ENCODE measurements at regions not wholly inside any gene's neighbourhood (a gene's known extent, or its start where the extent isn't known, plus 50 kb on each side); places are given as distances from the start of the nearest gene placed in this dataset.
"Not testable (repeated sequence)": the region's sequence is repeated elsewhere in the genome, so short reads cannot be mapped to it uniquely, and the experiment has no call there.

GRCh38 chr14:71554959-71555612 lies 377.1 kb upstream of the RGS6 start:
- no peak overlapping the region for H3K4me3 ChIP-seq
- no peaks in the 10 kb centered on the region for H3K4me1 ChIP-seq (replicated peaks in 1 of 2)
- WGBS, 10 experiments, result 75 to 100% (median 95%) methylated on average over 1 to 2 of the region's 2 CpGs
- in situ Hi-C loops (cut with MboI; ENCODE audit: low pct_unique_long_range_greater_than_20kb in 2 of 9, low sequenced_read_pairs in 9 of 9, unreplicated experiment in 9 of 9), result no loop called here
- no peak for ATAC-seq (replicated peaks in 6 of 8)
- no peak overlapping the region for H3K27ac ChIP-seq

- no peak overlapping the region for H3K4me3 ChIP-seq
- peak in 1 of 8 experiments; percentile 24 for ATAC-seq (replicated peaks in 6 of 8)
- H3K27ac ChIP-seq, result no peak overlapping the region
- in situ Hi-C loops (cut with MboI; ENCODE audit: low pct_unique_long_range_greater_than_20kb in 2 of 9, low sequenced_read_pairs in 9 of 9, unreplicated experiment in 9 of 9), result no loop called here
- no peaks in the 10 kb centered on the region for H3K4me1 ChIP-seq (replicated peaks in 1 of 2)
- WGBS, 10 experiments, result 17 to 100% (median 62%) methylated on average over 1 to 5 of the region's 5 CpGs
Measured at GRCh38 chr14:71555654-71556559, 376.3 kb upstream of the RGS6 start.

DNA sequence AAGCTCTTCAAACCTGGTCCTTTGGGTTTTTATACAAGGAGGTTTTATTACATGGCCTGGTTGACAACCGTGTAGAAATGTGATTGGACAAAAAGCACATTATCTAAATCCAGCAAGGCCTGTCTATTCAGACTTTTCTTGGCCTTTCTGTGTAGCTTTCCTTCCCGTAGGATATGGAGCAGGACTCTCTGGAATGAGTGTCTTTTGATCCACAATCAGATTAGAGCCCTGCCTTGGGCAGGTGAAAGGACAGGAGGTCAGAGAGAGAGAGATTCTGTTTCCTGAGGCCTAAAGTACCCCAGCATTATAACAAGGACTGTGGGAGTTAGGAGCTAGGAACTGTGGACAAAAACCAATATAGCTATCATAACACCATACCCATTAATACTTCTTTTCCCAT lies 375.5 kb upstream of the RGS6 start:
- no peak for ATAC-seq (replicated peaks in 6 of 8)
- no peaks in the 10 kb centered on the region for H3K4me1 ChIP-seq (replicated peaks in 1 of 2)
- H3K4me3 ChIP-seq, result no peak overlapping the region
- 80 to 100% (median 90%) methylated on average over 1 to 2 of the region's 2 CpGs; no CpG with 5 or more reads in 2 of the 10 experiments for WGBS, 10 experiments
- no peak overlapping the region for H3K27ac ChIP-seq
- in situ Hi-C loops (cut with MboI; ENCODE audit: low pct_unique_long_range_greater_than_20kb in 2 of 9, low sequenced_read_pairs in 9 of 9, unreplicated experiment in 9 of 9), result no loop called here

DNA sequence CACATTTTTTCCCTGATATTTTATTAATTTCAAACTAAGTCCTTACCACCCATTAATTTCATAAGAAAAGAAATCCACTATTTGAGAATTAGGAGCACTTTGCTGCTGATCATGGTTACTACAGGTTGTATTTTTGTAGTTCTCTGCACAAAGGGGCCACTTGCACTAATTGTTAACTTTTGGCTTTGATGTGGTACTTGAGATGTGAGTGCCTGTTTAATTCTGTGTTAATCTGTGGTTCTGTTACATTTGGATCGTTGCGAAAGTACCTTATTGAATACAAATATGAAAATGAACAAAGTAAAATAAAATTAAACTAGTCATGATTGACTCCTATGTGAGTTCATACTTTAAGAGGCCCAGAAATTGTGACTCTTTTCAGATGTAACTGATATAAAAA lies 374.9 kb upstream of the RGS6 start:
- in situ Hi-C loops (cut with MboI; ENCODE audit: low pct_unique_long_range_greater_than_20kb in 2 of 9, low sequenced_read_pairs in 9 of 9, unreplicated experiment in 9 of 9), result no loop called here
- 95 to 100% (median 100%) methylated on average over 2 of the region's 2 CpGs; no CpG with 5 or more reads in 2 of the 10 experiments for WGBS, 10 experiments
- no peaks in the 10 kb centered on the region for H3K4me1 ChIP-seq (replicated peaks in 1 of 2)
- no peak for ATAC-seq (replicated peaks in 6 of 8)
- H3K27ac ChIP-seq, result no peak overlapping the region
- H3K4me3 ChIP-seq, result no peak overlapping the region

GRCh38 chr14:71558943-71559342 lies 373.3 kb upstream of the RGS6 start:
- H3K4me1 ChIP-seq (replicated peaks in 1 of 2); in situ Hi-C loops (cut with MboI; ENCODE audit: low pct_unique_long_range_greater_than_20kb in 2 of 9, low sequenced_read_pairs in 9 of 9, unreplicated experiment in 9 of 9); H3K4me3 ChIP-seq; ATAC-seq (replicated peaks in 6 of 8); H3K27ac ChIP-seq: not testable (repeated sequence)
- 93 to 100% (median 97%) methylated on average over 2 to 10 of the region's 10 CpGs; no CpG with 5 or more reads in 1 of the 10 experiments for WGBS, 10 experiments

DNA sequence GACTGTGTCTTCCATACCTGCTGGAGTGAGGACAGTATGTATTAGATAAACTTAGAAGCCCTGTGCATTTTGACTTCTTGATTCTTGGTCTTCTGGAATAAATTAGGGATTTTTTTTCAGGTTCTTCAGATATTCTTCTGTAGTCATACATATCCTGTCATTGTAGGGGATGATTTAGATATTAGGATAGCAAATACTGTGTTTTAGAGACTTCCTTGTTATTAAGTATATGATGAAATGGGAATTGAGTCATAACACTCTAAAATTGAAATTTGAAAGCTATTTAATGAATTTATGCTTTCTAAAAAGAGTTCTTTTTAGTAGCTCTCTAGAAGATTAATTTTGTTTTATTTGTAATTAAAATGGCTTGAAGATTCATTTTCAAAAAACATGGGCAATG lies 371.5 kb upstream of the RGS6 start:
- no peak for ATAC-seq (replicated peaks in 6 of 8)
- no peak overlapping the region for H3K27ac ChIP-seq
- H3K4me3 ChIP-seq, result no peak overlapping the region
- in situ Hi-C loops (cut with MboI; ENCODE audit: low pct_unique_long_range_greater_than_20kb in 2 of 9, low sequenced_read_pairs in 9 of 9, unreplicated experiment in 9 of 9), result no loop called here
- no peaks in the 10 kb centered on the region for H3K4me1 ChIP-seq (replicated peaks in 1 of 2)

DNA sequence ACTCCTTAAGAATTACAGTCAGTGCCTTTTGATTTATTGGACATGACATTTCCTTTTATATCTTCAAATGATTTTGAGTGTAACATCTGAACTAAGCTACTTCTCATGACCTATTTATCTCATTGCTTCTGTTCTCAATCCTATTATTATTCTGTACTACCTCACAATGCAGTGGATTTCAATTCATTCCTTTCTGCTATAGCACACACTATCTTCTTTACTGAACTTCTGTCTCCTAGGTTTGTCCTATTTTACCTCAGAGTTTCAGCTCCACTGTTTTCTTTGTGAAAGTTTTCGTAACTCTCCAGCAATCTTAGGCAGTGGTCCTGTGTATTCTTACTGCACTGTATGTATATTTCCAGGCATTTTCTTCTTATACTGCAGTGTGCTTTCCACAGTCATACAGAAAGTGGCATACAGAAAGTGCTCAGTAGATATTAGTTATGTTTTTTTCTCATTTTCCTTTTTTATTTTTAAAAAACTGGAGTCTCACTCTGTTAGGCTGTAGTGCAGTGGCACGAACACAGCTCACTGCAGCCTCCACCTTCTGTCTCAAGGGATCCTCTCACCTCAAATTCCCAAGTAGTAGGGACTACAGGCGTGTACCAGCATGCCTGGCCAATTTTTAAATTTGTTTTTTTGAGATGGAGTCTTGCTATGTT lies 368.6 kb upstream of the RGS6 start:
- Histone ChIP-seq H3K4me3 (no peak overlapping the region), H3K4me1 (replicated peaks in 1 of 2) (no peaks in the 10 kb centered on the region), H3K27ac (no peak overlapping the region)
- 40 to 100% (median 60%) methylated on average over 2 to 3 of the region's 3 CpGs; no CpG with 5 or more reads in 1 of the 10 experiments for WGBS, 10 experiments
- ATAC-seq (replicated peaks in 6 of 8), result peak in 1 of 8 experiments; percentile 60
- in situ Hi-C loops (cut with MboI; ENCODE audit: low pct_unique_long_range_greater_than_20kb in 2 of 9, low sequenced_read_pairs in 9 of 9, unreplicated experiment in 9 of 9), result no loop called here

DNA sequence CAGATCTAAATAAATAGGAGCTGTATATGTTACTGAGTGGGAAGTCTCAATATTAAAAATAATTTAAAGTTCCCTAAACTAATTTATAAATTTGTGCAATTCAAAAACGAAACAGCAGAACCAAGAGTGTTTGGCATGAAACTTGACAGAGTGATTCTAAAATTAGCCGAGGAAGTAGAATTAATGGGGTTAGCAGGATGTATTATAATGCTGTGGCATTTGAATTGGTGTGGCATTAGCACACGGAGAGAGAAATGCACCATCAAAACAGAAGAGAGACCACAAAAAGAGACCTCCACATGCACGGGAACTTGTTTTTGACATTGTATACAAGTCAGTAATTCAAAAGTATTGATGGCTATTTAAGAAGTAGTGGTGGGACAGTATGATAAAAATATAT lies 366.0 kb upstream of the RGS6 start:
- no peak overlapping the region for H3K27ac ChIP-seq
- no peak for ATAC-seq (replicated peaks in 6 of 8)
- 0 to 75% (median 36%) methylated on average over 2 to 4 of the region's 4 CpGs for WGBS, 10 experiments
- in situ Hi-C loops (cut with MboI; ENCODE audit: low pct_unique_long_range_greater_than_20kb in 2 of 9, low sequenced_read_pairs in 9 of 9, unreplicated experiment in 9 of 9), result no loop called here
- no peak overlapping the region for H3K4me3 ChIP-seq
- no peaks in the 10 kb centered on the region for H3K4me1 ChIP-seq (replicated peaks in 1 of 2)

DNA sequence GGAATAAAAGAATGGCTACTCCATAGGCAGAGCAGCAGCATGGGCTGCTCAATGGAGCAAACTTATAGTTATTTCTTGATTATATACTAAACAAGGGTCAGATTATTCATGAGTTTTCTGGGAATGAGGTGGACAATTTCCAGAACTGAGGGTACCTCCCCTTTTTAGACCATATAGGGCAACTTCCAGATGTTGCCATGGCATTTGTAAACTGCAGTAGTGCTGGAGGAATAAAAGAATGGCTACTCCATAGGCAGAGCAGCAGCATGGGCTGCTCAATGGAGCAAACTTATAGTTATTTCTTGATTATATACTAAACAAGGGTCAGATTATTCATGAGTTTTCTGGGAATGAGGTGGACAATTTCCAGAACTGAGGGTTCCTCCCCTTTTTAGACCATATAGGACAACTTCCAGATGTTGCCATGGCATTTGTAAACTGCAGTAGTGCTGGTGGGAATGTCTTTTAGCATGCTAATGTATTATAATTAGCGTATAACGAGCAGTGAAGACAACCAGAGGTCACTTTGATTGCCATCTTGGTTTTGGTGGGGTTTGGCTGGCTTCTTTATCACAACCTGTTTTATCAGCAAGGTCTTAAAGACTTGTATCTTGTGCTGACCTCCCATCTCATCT lies 364.6 kb upstream of the RGS6 start:
- H3K27ac ChIP-seq; H3K4me3 ChIP-seq; H3K4me1 ChIP-seq (replicated peaks in 1 of 2); in situ Hi-C loops (cut with MboI; ENCODE audit: low pct_unique_long_range_greater_than_20kb in 2 of 9, low sequenced_read_pairs in 9 of 9, unreplicated experiment in 9 of 9): not testable (repeated sequence)
- 20 to 83% (median 75%) methylated on average over 1 to 2 of the region's 2 CpGs; no CpG with 5 or more reads in 5 of the 10 experiments for WGBS, 10 experiments
- ATAC-seq (replicated peaks in 6 of 8), result peak in 3 of 8 experiments; percentile 36 to 82 (median 71)

DNA sequence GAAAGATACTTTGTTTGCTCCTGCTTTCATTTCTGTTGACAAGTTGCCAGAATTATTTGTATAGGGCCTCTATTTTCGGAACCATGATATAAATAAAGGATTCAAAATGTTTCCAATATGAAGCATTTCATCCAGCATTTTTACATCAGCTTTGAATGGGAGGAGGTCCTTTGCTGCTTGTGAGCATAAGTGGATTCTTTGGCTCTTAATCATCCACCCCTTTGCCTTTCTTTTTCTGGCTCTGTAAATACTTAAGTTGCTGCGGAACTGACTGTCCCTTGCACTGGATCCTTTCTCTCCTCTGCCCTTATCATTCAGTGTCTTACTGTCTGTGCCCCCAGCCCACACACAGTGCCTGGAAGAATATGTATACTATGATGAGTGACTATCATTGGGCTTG lies 357.3 kb upstream of the RGS6 start:
- in situ Hi-C loops (cut with MboI; ENCODE audit: low pct_unique_long_range_greater_than_20kb in 2 of 9, low sequenced_read_pairs in 9 of 9, unreplicated experiment in 9 of 9), result no loop called here
- Histone ChIP-seq H3K4me1 (replicated peaks in 1 of 2) (peaks cover 7 to 14% of the 10 kb centered on the region in 2 donors), H3K4me3 (no peak overlapping the region), H3K27ac (no peak overlapping the region)
- peak in 4 of 8 experiments; percentile 25 to 99 (median 92) for ATAC-seq (replicated peaks in 6 of 8)
- 0 to 88% (median 34%) methylated on average over 1 to 2 of the region's 2 CpGs; no CpG with 5 or more reads in 2 of the 10 experiments for WGBS, 10 experiments

GRCh38 chr14:71576472-71576871 lies 355.8 kb upstream of the RGS6 start:
- peaks cover 7 to 14% of the 10 kb centered on the region in 2 donors for H3K4me1 ChIP-seq (replicated peaks in 1 of 2)
- WGBS, 10 experiments, result 93 to 100% methylated on average over 2 of the region's 2 CpGs; no CpG with 5 or more reads in 8 of the 10 experiments
- no peak overlapping the region for H3K4me3 ChIP-seq
- no peak overlapping the region for H3K27ac ChIP-seq
- in situ Hi-C loops (cut with MboI; ENCODE audit: low pct_unique_long_range_greater_than_20kb in 2 of 9, low sequenced_read_pairs in 9 of 9, unreplicated experiment in 9 of 9), result no loop called here
- no peak for ATAC-seq (replicated peaks in 6 of 8)

DNA sequence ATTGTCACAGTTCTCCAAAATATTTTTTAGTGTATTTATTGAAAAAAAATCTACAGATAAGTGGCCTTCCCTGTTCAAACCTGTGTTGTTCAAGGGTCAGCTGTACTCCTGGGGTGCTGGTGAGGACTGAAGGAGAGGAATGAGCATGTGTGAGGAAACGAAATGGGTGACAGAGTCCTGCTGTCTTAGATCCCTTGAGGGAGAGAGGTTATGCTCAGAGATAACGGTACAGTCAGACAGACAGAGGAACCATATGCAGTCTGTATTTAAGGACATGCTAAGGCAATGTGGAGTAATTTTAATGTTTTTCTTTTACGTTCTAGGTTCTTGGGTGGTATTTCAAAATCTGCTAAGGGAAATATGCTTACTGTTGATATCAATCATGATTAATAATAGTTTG lies 352.9 kb upstream of the RGS6 start:
- H3K4me1 ChIP-seq (replicated peaks in 1 of 2), result peaks cover 7 to 14% of the 10 kb centered on the region in 2 donors
- in situ Hi-C loops (cut with MboI; ENCODE audit: low pct_unique_long_range_greater_than_20kb in 2 of 9, low sequenced_read_pairs in 9 of 9, unreplicated experiment in 9 of 9), result no loop called here
- peak in 1 of 8 experiments; percentile 10 for ATAC-seq (replicated peaks in 6 of 8)
- WGBS, 10 experiments, result 42 to 97% (median 92%) methylated on average over 2 to 3 of the region's 3 CpGs; no CpG with 5 or more reads in 3 of the 10 experiments
- no peak overlapping the region for H3K27ac ChIP-seq
- no peak overlapping the region for H3K4me3 ChIP-seq

DNA sequence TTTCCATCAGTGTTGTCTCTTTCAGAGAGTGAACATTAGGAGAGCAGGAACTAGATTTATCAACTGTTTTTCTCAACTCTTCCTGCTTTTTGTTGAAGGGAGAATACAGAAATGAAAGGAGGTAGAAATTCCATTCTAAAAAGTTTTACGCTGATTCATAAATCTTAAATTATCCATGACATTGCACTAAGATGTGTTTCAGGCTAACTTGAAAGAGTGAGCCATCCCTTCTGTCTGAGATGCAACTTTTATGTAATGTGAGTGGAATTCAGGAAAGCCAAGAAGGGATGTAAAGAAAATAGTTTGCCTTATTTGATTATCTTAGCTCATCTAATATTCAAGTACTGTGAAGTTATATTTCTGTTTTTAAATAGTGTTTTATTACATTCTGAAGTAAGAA lies 349.5 kb upstream of the RGS6 start:
- no peak for ATAC-seq (replicated peaks in 6 of 8)
- Histone ChIP-seq H3K27ac (no peak overlapping the region), H3K4me3 (no peak overlapping the region), H3K4me1 (replicated peaks in 1 of 2) (peaks cover 3 to 5% of the 10 kb centered on the region in 2 donors)
- in situ Hi-C loops (cut with MboI; ENCODE audit: low pct_unique_long_range_greater_than_20kb in 2 of 9, low sequenced_read_pairs in 9 of 9, unreplicated experiment in 9 of 9), result no loop called here
- 30 to 100% (median 100%) methylated on average over 1 of the region's 1 CpG; no CpG with 5 or more reads in 1 of the 10 experiments for WGBS, 10 experiments

Data from motor neuron (in vitro differentiated cells).